ENCODE measurements at regions not wholly inside any gene's neighbourhood (a gene's known extent, or its start where the extent isn't known, plus 50 kb on each side); places are given as distances from the start of the nearest gene placed in this dataset.

DNA sequence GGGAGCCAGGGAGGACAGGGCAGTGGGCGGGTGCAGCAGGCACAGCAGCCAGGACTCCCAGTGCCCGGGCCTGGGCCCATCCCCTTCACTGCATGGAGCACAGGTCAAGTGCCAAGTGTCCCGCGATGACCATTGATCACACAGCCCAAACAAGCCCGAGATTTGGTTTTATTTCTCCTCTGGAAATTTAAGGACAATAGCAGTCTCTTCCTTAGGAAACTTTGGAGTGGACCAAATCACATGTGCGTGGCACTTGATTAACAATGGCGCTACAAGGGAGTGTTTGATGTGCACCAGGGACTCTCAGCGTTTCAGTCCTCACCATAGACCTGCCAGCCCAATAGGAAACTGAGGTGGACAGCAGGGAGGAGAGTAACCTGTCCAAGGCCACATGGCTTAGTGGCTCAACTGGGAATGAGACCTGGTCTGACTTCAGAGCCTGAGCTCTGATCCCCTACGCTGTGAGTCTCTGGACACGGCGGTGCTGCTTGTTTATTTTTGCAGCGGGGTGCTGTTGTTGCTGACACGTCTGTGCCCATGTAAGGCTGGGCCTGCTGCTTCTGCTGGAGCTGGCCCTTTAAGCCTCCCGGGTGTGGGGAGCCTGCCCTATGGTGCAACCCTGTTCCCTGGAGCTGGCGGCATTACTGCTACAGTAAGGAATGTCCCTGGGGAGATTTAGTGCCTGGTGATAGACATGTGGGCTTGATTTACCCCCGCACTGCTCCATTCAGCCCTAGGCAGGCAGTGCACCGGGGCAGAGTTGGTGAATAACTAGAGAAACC lies 194.2 kb downstream of the INHBB start:
- WGBS, 2 donors, result 70 to 72% methylated on average over 15 to 16 of the region's 17 CpGs
- no peak for DNase-seq (ENCODE audit: low spot score in 2 of 2)
- Histone ChIP-seq H3K4me3 (no peak overlapping the region), H3K36me3 (no peaks in the 10 kb centered on the region), H3K4me1 (peaks cover 0 to 12% (median 5%) of the 10 kb centered on the region in 4 donors), H3K27ac (no peak overlapping the region), H3K27me3 (no peaks in the 10 kb centered on the region), H3K9me3 (no peaks in the 10 kb centered on the region)
- TF ChIP-seq CTCF (IDR thresholded peaks at IDR 0.05) (no peak), POLR2A (IDR thresholded peaks at IDR 0.05) (no peak), EP300 (IDR thresholded peaks at IDR 0.05) (peak in 1 of 2 donors; percentile 67)

DNA sequence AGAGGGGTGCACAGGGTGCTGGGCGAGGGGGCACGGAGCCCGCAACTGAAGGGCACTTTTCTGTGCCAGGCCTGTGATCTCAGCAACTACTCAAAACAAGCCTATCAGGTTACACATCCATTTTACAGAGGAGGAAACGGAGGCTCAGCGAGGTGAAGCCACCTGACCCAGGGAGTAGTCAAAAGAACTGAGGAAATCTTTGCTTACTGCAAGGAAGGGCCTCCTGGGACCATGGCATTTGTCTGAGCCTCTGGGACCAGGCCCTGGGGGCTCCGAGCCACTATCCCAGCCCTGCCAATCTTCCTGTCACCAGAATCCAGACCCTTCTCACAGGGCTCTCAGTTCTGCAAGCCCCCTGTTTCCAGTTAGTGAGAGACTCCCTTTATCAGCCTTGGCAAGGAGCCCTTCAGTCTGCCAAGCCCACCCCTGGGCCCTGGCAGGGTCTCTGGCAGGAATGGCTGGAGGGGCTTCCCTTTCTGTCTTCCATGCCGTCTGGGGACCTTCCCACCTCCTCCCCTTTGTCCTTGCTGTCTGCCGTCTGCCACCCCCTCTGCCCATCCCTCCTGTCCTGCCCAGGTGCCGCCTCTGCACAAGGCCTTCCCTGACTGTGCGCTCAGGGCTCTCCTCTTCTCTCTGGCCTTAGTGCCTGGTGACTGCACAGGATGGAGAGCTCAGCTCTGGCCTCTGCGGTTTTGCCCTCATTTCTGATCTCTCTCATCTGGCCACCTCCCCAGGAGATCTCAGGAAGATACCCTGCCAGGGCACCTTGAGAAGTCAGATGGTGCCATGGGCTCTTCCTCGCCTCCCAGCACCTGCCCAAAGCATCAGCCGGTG lies 194.7 kb upstream of the GLI2 start:
- WGBS, 2 donors, result 86 to 87% methylated on average over 12 of the region's 13 CpGs
- H3K27ac ChIP-seq, result no peak overlapping the region
- no peak for TF ChIP-seq POLR2A (IDR thresholded peaks at IDR 0.05)
- TF ChIP-seq CTCF (IDR thresholded peaks at IDR 0.05), result no peak
- no peak for TF ChIP-seq EP300 (IDR thresholded peaks at IDR 0.05)
- no peaks in the 10 kb centered on the region for H3K9me3 ChIP-seq
- H3K4me3 ChIP-seq, result no peak overlapping the region
- peaks cover 0 to 15% (median 5%) of the 10 kb centered on the region in 4 donors for H3K4me1 ChIP-seq
- H3K27me3 ChIP-seq, result no peaks in the 10 kb centered on the region
- H3K36me3 ChIP-seq, result no peaks in the 10 kb centered on the region
- DNase-seq (ENCODE audit: low spot score in 2 of 2), result no peak

GRCh38 chr2:120541553-120541932 lies 194.1 kb upstream of the GLI2 start:
- H3K9me3 ChIP-seq, result no peaks in the 10 kb centered on the region
- TF ChIP-seq EP300 (IDR thresholded peaks at IDR 0.05) (no peak), POLR2A (IDR thresholded peaks at IDR 0.05) (no peak), CTCF (IDR thresholded peaks at IDR 0.05) (no peak)
- no peaks in the 10 kb centered on the region for H3K27me3 ChIP-seq
- no peak overlapping the region for H3K27ac ChIP-seq
- peaks cover 0 to 21% (median 6%) of the 10 kb centered on the region in 4 donors for H3K4me1 ChIP-seq
- WGBS, 2 donors, result 93 to 96% methylated on average over 6 to 7 of the region's 7 CpGs
- no peak overlapping the region for H3K4me3 ChIP-seq
- DNase-seq (ENCODE audit: low spot score in 2 of 2), result no peak
- no peaks in the 10 kb centered on the region for H3K36me3 ChIP-seq

DNA sequence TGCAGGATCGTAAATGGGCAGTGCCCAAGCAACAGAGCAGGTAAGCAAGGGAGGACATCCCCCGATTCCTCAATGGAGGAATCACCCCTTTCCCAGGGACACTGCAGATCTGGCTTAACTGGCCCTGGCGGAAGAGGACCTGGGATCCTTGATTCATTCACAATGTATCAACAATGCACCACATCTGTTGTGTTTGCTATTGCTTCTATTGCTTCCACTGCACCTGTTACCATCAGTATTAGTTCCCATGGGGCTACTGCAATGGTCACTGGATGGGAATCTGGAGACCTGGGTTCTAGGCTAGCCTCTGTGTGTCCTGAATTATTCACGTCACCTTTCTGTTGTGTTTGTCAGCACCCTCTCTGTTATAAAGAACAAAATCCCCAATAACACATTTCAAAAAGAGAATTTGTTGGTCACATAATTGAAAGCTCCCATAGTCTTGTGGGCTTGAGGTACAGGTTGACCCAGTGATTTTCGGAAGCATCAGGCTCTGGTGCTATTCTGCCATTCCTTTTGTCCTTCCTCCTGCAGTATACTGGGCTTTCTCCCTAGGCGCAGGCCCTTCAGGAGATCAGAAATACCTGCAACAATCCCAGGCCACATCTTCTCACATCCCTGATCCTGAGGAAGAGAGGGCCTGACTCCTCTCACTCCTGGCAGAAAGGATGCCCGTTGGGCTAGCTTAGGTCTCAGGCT lies 193.5 kb upstream of the GLI2 start:
- no peak for TF ChIP-seq CTCF (IDR thresholded peaks at IDR 0.05)
- no peak for TF ChIP-seq POLR2A (IDR thresholded peaks at IDR 0.05)
- no peak for TF ChIP-seq EP300 (IDR thresholded peaks at IDR 0.05)
- H3K36me3 ChIP-seq, result no peaks in the 10 kb centered on the region
- H3K4me3 ChIP-seq, result no peak overlapping the region
- peaks cover 0 to 26% (median 9%) of the 10 kb centered on the region in 4 donors for H3K4me1 ChIP-seq
- no peaks in the 10 kb centered on the region for H3K27me3 ChIP-seq
- DNase-seq (ENCODE audit: low spot score in 2 of 2), result no peak
- H3K9me3 ChIP-seq, result no peaks in the 10 kb centered on the region
- no peak overlapping the region for H3K27ac ChIP-seq
- WGBS, 2 donors, result 92 to 97% methylated on average over 7 of the region's 7 CpGs
